Fibroblast of peridontal ligament (primary cell): ENCODE measurements at regions not wholly inside any gene's neighbourhood (a gene's known extent, or its start where the extent isn't known, plus 50 kb on each side); places are given as distances from the start of the nearest gene placed in this dataset.
"Not testable (repeated sequence)": the region's sequence is repeated elsewhere in the genome, so short reads cannot be mapped to it uniquely, and the experiment has no call there.

Experiments
- DNase-seq: peaks from one replicate; pipeline ENCODE4 v3.0.0-alpha.2; 2010; ENCODE audit errors: extremely low read depth

- DNase-seq, result no peak
These were observed 999.7 kb downstream of the CDH11 start for GRCh38 chr16:64122177-64122576.

DNA sequence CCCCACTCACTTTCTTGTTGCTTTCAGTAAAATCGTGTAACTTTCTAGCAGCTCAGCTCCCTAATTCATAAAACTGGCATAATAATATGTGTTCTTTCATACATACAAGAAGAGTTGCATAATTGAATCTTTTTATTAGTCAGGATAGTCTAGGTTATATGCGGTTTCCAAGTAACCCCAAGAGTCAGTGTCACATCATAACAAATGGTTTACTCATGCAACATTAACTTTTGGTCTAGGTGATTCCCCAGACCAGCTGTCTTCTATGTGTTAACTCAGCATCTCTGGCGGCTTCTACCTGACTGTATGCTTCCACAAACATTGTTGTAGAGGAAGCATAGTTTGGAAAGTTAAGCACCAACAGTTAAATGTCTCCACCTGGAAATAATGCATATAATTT is 1000.4 kb downstream of the CDH11 start:
- peak; percentile 18 for DNase-seq

GRCh38 chr16:64116151-64116550 is 1005.7 kb downstream of the CDH11 start:
- DNase-seq, result no peak

- no peak for DNase-seq
These were observed 1012.6 kb downstream of the CDH11 start for GRCh38 chr16:64109241-64109640.

- DNase-seq, result no peak
These were observed 1019.2 kb downstream of the CDH11 start for GRCh38 chr16:64102654-64103053.

GRCh38 chr16:64098451-64098850 is 1023.4 kb downstream of the CDH11 start:
- no peak for DNase-seq

DNA sequence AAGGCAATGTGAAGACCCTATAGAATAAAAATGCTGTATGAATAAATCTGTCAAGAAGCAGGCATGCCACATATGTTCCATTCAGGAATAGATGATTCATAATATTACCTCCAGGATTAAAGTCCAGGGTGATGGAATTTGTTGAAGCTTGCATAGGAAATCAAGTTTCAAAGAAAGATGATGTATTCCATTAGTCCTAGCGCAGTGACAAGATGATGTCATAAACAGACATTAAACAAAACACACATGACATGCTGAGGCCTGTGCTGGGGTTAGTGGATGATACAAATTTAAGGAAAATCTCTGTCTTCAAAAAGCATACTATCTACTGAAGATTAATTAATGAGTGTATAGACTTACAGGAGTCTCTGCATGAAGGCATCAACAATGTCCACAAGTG is 1025.2 kb downstream of the CDH11 start:
- DNase-seq, result no peak

GRCh38 chr16:64094992-64095634 is 1026.8 kb downstream of the CDH11 start:
- DNase-seq, result peak; percentile 60

GRCh38 chr16:64094181-64094965 is 1027.5 kb downstream of the CDH11 start:
- DNase-seq, result peak; percentile 71

DNA sequence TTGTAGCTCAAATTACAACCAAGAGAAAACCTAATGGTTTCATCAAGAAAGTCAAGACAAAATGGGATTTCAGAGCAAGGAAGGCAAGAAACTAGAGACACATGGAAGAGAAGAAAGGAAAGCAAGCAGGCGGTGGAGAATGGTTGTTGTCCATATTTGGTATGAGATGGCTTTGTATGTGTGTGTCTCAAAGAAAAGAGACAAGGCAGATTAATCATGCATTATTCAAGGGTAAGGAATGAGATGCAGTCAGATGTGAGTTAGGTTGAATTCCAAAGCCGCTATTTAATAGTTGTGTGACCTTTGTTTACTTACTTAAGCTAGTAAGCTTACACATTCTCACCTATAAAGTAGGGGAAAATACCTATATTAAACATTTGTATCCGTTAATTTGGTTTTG is 1029.6 kb downstream of the CDH11 start:
- DNase-seq, result peak; percentile 77

- DNase-seq, result no peak
These were observed 1031.5 kb downstream of the CDH11 start for GRCh38 chr16:64090327-64090726.

DNA sequence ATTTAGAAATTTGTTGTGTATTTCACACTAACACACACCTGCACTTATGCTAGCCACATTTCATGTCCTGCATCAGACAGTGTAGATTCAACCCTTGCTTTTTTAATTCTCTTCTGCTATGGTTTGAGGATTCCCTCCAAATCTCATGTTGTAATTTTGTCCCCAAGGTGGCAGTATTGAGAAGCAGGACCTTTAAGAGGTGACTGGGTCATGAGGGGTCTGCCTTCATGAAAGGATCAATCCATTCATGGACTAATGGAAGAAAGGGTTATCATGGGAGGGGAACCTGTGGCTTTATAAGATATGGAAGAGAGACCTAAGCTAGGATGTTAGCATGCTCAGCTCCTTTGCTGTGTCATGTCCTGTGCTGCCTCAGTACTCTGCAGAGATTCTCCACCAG is 1032.2 kb downstream of the CDH11 start:
- DNase-seq, result peak; percentile 64

DNA sequence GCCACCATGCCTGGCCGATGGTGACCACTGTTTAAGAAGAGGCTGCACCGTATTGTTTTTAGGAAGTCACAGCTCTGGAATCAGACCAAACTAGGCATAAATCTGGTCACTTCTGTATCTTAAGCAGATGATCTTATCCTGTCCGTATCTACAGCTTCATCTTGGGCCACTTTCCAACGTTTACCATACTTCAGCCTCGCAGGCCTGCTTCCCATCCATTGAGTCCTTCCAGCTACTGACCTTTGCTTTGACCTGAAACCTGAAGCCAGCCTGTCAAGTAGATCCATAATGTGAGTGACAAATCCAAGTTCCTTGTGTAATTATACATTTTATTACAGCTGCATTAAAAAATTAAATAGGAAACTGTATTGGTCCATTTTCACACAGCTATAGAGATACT is 1033.0 kb downstream of the CDH11 start:
- no peak for DNase-seq

- no peak for DNase-seq
These were observed 1036.6 kb downstream of the CDH11 start for GRCh38 chr16:64085296-64085695.

DNA sequence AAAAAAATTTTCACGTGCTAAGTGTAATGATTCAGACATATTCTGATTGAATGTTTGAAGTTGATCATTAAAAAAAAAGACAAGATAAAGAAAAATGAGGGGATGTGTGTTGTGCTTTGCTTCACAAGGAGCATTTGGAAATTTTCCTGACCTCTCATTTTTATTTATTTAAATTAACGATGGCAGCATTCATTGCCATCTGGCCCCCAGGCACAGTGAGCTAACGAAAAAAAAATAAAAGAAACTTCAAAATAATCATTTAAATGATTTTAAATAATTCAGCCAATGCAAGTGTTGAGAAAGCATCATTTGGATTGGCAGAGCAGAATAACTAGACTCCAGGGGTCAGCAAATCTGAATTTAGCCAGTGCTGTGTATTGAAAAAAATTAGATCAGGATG is 1037.2 kb downstream of the CDH11 start:
- DNase-seq, result no peak

- DNase-seq, result no peak
These were observed 1038.3 kb downstream of the CDH11 start for GRCh38 chr16:64083428-64084129.

DNA sequence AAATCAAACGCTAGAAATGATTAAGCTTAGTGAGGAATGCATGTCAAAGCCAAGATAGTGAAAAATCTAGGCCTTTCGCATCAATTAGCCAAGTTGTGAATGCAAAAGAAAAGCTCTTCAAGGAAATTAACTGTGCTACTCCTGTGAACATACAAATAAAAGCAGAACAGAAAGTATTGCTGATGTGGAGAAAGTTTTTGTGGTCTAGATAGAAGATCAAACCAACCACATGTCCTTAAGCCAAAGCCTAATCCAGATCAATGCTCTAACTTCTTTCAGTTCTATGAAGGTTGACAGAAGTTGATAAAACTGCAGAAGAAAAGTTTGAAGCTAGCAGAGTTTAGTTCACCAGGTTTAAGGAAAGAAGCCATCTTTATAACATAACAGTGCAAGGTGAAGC is 1044.6 kb downstream of the CDH11 start:
- no peak for DNase-seq

- DNase-seq, result no peak
These were observed 1047.2 kb downstream of the CDH11 start for GRCh38 chr16:64074706-64075105.

- not testable (repeated sequence) for DNase-seq
These were observed 1049.6 kb downstream of the CDH11 start for GRCh38 chr16:64072131-64072730.

DNA sequence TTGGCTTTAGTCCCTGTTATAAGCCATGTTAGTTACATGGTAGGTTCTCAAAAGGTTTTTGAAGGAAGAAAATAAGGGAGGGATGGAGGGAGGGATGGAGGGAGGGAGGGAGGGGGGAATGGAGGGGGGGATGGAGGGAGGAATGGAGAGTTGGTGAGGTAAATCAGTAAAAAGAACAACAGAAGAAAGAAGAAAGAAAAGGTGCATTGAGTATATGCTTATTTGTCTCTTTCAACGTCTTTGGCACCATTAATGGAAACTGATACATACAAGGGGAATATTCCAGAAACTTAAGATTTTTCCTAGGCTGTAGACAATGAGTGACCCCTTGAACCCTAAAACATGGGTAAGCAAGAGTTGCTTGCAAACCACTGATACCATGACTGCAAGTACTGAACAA is 1056.3 kb downstream of the CDH11 start:
- no peak for DNase-seq

DNA sequence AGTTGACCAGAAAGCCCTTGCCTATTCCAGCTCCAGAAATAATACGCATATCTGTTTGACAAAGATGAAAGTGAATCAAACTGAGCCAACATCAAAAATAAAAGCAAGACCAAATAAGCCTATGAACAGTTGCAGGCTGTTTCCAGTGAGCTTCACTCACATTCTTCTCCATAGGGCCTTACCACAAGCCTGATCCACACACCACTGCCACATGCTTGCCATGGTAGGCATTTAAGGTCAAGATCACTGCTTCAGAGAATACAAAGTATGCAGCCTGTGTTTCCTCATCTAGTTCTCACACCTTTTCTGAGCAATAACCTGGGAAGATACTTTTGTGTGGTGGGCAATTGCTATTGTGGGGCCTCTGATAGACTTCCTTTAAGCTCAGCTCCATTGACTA is 1060.2 kb downstream of the CDH11 start:
- peak; percentile 8 for DNase-seq

DNA sequence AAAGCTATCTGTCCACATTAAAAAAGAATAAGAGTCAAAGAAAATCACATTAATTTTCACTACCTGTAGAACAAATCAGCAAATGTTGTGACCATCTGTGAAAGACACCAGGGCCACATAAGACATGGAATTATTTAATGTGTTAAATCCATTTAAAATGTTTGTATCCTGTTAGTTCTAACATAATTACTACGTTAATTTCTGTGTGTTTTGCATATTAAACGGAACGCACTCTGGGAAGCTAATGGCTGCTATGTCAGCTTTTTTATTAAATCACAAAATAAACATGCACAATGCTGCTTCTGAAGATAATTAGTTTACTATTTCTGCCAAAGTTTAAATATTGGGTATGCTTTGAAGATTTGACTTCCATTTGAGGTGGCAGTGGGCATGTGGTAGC is 1061.2 kb downstream of the CDH11 start:
- no peak for DNase-seq
